ENCODE measurements at regions not wholly inside any gene's neighbourhood (a gene's known extent, or its start where the extent isn't known, plus 50 kb on each side); places are given as distances from the start of the nearest gene placed in this dataset.

DNA sequence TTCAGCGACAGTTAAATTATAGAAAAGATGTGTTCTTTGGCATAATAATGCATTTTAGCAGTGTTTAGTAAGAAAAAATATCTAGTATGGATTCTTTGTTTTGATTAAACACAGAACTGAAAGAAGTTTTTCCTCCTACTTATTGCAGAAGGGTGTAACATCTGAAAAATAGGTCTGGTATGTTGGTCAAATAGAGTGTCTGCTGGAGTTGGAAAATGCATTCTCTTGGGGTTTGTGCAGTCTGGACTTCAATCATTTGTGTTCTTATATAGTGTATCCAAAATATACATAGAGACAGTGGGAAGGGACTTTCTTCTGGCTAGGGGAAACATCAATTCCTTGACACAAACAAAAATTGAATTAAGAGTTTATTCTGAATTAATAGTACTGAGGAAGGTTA lies 132.4 kb upstream of the MAN1A1 start:
- H3K9me3 ChIP-seq (ENCODE audit: control insufficient read depth, insufficient read depth, low read length): no peaks in the 10 kb centered on the region
- TF ChIP-seq, protein P1, sequence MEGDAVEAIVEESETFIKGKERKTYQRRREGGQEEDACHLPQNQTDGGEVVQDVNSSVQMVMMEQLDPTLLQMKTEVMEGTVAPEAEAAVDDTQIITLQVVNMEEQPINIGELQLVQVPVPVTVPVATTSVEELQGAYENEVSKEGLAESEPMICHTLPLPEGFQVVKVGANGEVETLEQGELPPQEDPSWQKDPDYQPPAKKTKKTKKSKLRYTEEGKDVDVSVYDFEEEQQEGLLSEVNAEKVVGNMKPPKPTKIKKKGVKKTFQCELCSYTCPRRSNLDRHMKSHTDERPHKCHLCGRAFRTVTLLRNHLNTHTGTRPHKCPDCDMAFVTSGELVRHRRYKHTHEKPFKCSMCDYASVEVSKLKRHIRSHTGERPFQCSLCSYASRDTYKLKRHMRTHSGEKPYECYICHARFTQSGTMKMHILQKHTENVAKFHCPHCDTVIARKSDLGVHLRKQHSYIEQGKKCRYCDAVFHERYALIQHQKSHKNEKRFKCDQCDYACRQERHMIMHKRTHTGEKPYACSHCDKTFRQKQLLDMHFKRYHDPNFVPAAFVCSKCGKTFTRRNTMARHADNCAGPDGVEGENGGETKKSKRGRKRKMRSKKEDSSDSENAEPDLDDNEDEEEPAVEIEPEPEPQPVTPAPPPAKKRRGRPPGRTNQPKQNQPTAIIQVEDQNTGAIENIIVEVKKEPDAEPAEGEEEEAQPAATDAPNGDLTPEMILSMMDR (IDR thresholded peaks at IDR 0.05; ENCODE audit: low read depth, low read length): no peak
- H3K27me3 ChIP-seq (ENCODE audit: control insufficient read depth, insufficient read depth, low read length): no peaks in the 10 kb centered on the region
- ChIA-PET POLR2A (no interaction called here), CTCF (interaction anchor here (1.1 kb wide), 1 partner anchor 131 kb away, joined by 4 read pairs; no protein-coding TSS in a partner anchor)
- H3K27ac ChIP-seq (ENCODE audit: low read depth, low read length): no peak overlapping the region
- no peak for DNase-seq (ENCODE audit: low read depth, low spot score)
- H3K4me3 ChIP-seq (ENCODE audit: low read depth, low read length): no peak overlapping the region

DNA sequence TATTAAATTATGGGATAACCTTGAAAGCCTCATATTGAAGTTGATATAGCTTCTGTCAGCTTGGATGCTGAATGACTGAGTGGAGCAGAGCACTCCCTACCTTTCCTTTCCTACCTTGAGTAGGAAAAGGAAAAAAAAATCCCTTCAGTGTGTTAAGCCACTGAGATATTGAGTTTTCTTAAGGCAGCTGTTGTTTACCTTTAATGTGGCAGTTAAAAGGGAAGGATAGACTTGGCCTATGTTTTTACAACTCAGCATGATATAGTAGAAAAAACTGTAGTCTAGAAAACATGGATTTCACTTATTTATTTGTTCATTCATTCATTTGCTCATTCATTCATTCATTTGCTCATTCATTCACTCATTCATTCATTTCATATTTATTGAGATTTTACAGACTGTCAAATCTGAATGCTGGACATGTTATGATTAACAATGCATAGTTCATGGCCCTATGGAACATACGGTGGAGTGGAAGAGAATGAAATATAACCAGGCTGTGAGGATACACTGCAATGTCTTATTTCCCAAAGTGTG lies 131.5 kb upstream of the MAN1A1 start:
- no peak for DNase-seq (ENCODE audit: low read depth, low spot score)
- CTCF ChIA-PET: interaction anchor here (0.6 to 1.1 kb wide), 2 partner anchors 130 to 1503 kb away, joined by 3 to 4 read pairs; no protein-coding TSS in a partner anchor
- Histone ChIP-seq H3K27me3 (ENCODE audit: control insufficient read depth, insufficient read depth, low read length) (no peaks in the 10 kb centered on the region), H3K9me3 (ENCODE audit: control insufficient read depth, insufficient read depth, low read length) (no peaks in the 10 kb centered on the region), H3K4me3 (ENCODE audit: low read depth, low read length) (no peak overlapping the region), H3K27ac (ENCODE audit: low read depth, low read length) (no peak overlapping the region)
- POLR2A ChIA-PET: no interaction called here
- TF ChIP-seq, protein P1 (IDR thresholded peaks at IDR 0.05; ENCODE audit: low read depth, low read length): no peak

DNA sequence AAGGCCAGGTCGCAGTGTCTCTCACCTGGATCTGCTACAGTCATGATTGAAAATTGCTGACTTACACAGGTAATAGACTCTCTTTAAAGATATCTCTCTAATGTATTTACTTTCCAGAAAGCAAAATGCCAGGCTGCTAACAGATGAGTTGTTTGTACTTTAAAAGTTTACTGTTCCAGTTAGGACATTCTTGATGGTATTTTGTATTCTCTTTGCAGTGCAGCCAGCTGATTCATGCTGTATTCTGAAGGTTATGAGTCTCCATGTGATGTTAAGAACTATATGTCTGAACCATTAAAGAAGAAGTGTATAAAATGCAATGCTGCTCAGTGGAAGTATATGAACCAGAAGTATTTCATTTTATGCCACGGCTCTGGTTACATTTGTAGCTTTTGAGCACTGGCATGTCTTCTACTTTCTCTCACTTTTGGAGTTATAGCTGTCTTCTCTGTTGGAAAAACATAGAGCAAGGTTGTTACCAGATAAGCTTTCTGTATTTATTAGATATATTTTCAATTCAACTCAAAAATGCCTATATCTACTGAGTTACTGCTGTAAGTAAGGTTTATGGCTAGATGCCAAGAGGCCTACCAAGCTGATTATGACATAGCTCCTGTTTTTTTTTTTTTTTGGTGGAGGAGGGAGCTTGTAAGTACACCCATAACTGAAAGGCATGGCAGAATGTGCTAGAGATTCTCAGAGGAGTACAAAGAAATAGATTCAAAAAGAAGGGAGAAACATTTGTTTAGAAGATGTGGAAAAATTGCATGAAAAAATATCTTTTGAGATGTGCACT lies 130.5 kb upstream of the MAN1A1 start:
- no peaks in the 10 kb centered on the region for H3K27me3 ChIP-seq (ENCODE audit: control insufficient read depth, insufficient read depth, low read length)
- CTCF ChIA-PET: interaction anchor here (0.6 to 1.9 kb wide), 2 partner anchors 351 to 1503 kb away, joined by 3 to 5 read pairs; no protein-coding TSS in a partner anchor
- H3K27ac ChIP-seq (ENCODE audit: low read depth, low read length): no peak overlapping the region
- TF ChIP-seq, protein P1 (IDR thresholded peaks at IDR 0.05; ENCODE audit: low read depth, low read length): no peak
- POLR2A ChIA-PET: interaction anchor here (0.6 kb wide), 1 partner anchor 61 kb away, joined by 3 read pairs; no protein-coding TSS in a partner anchor
- DNase-seq (ENCODE audit: low read depth, low spot score): no peak
- no peaks in the 10 kb centered on the region for H3K9me3 ChIP-seq (ENCODE audit: control insufficient read depth, insufficient read depth, low read length)
- H3K4me3 ChIP-seq (ENCODE audit: low read depth, low read length): no peak overlapping the region

DNA sequence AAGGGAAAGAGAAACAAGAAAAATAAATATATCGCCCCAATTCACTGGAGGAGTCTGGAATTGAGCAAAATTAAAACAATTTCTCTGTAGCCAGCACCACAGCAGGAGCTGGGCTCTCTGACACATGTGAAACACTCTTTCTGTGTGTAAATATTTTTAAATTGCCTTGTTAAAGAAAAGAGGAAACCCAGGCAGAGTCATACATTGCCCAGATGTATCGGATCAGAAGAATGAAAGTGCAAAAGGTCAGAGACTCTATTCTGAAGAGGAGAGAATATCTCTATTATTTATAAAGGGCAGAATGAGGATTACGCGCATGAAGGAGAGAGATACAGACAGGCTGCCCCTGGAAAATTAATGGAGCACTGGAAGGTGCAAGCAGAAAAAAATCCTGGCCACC lies 127.0 kb upstream of the MAN1A1 start:
- Histone ChIP-seq H3K9me3 (ENCODE audit: control insufficient read depth, insufficient read depth, low read length) (no peaks in the 10 kb centered on the region), H3K27ac (ENCODE audit: low read depth, low read length) (no peak overlapping the region), H3K27me3 (ENCODE audit: control insufficient read depth, insufficient read depth, low read length) (no peaks in the 10 kb centered on the region), H3K4me3 (ENCODE audit: low read depth, low read length) (no peak overlapping the region)
- no peak for DNase-seq (ENCODE audit: low read depth, low spot score)
- TF ChIP-seq, protein P1 (IDR thresholded peaks at IDR 0.05; ENCODE audit: low read depth, low read length): no peak
- CTCF ChIA-PET: no interaction called here
- POLR2A ChIA-PET: no interaction called here

DNA sequence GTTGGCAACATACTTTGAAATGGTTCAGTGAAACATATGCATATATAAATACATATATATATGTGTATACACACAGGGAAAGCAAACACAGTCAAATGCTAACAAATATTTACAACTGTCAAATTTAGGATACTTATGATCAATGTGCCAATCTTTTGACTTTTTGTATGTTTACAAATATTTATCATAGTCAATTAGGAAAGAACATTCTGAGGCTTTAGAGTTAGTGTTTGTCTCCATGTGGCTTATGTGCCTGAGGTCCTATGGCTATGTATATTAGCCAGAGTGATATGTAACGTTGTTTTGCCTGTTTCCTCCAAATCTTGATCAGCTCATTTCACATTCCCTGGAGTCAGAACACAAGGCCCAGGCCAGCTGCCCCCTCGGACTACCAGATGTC lies 126.5 kb upstream of the MAN1A1 start:
- TF ChIP-seq, protein P1 (IDR thresholded peaks at IDR 0.05; ENCODE audit: low read depth, low read length): no peak
- H3K27ac ChIP-seq (ENCODE audit: low read depth, low read length): no peak overlapping the region
- no peaks in the 10 kb centered on the region for H3K27me3 ChIP-seq (ENCODE audit: control insufficient read depth, insufficient read depth, low read length)
- no peak overlapping the region for H3K4me3 ChIP-seq (ENCODE audit: low read depth, low read length)
- CTCF ChIA-PET: no interaction called here
- POLR2A ChIA-PET: no interaction called here
- no peaks in the 10 kb centered on the region for H3K9me3 ChIP-seq (ENCODE audit: control insufficient read depth, insufficient read depth, low read length)
- DNase-seq (ENCODE audit: low read depth, low spot score): no peak

Data from AG04450 (cell line).